ENCODE measurements at regions not wholly inside any gene's neighbourhood (a gene's known extent, or its start where the extent isn't known, plus 50 kb on each side); places are given as distances from the start of the nearest gene placed in this dataset.

DNA sequence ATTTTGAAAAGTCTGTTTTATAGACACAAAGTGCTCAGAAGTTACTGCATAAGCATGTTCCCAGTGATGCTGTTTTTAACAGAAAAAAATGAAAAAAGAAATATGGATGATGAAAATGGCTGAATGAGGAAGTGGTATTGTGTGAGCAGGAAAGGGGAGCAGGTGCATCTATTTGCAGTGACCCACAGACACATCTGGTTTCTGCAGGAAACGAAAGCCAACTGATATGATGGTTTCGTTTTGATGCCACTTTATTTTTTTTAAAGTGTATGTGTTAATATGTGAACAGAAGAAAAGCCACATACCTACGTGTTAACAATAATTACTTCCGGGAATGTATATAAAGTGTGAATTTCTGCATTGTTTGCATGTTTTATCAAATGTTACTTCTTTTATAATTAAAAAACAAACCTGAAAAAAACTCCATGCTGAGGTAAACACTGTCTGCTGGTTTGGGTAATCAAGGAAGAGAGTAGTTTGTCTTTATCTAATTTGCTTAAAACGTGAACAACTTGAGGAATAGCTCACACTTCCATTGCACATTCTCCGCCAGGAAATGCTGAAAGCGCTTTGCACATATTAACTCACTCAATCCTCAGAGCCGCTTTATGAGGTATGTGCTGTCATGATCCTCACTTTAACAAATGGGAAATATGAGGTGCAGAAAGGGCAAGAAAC is 1335.9 kb downstream of the TBC1D22A start:
- TF ChIP-seq, protein P1, sequence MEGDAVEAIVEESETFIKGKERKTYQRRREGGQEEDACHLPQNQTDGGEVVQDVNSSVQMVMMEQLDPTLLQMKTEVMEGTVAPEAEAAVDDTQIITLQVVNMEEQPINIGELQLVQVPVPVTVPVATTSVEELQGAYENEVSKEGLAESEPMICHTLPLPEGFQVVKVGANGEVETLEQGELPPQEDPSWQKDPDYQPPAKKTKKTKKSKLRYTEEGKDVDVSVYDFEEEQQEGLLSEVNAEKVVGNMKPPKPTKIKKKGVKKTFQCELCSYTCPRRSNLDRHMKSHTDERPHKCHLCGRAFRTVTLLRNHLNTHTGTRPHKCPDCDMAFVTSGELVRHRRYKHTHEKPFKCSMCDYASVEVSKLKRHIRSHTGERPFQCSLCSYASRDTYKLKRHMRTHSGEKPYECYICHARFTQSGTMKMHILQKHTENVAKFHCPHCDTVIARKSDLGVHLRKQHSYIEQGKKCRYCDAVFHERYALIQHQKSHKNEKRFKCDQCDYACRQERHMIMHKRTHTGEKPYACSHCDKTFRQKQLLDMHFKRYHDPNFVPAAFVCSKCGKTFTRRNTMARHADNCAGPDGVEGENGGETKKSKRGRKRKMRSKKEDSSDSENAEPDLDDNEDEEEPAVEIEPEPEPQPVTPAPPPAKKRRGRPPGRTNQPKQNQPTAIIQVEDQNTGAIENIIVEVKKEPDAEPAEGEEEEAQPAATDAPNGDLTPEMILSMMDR (IDR thresholded peaks at IDR 0.05; ENCODE audit: low read depth, low read length, poor library complexity, severe bottlenecking): no peak
- TF ChIP-seq EZH2phosphoT487 (IDR thresholded peaks at IDR 0.05; ENCODE audit: borderline replicate concordance, low read length): no peak
